SK-N-SH (cell line): ENCODE measurements at regions not wholly inside any gene's neighbourhood (a gene's known extent, or its start where the extent isn't known, plus 50 kb on each side); places are given as distances from the start of the nearest gene placed in this dataset.

ENCODE experiments used
- CTCF ChIA-PET: fragments of 300-600, 350-600 bp; formaldehyde crosslinking; extraction: SDS; loops from one replicate; lab custom pipeline; 2021; lab: Yijun Ruan, JAX
- POLR2A ChIA-PET: fragments of 350-600 bp; sonication (Branson Sonifier 250); formaldehyde crosslinking; extraction: SDS; loops from one replicate; lab custom pipeline; 2020; ENCODE audit warnings: antibody characterized with exemption, inconsistent platforms; lab: Yijun Ruan, JAX
- DNase-seq: peaks from one replicate; pipeline ENCODE4 v3.0.0; 2012
- H2AFZ ChIP-seq: fragments of 200-600 bp; sonication (generic); 2 replicates; pipeline ENCODE4 v1.8.1; 2016; ENCODE audit warnings: antibody characterized with exemption, mild to moderate bottlenecking, low read depth
- H3F3A ChIP-seq: fragments of 200-600 bp; sonication (generic); replicated peaks from 2 replicates; pipeline ENCODE3; 2016; ENCODE audit warnings: antibody characterized with exemption, mild to moderate bottlenecking; ENCODE audit not compliant: insufficient read depth
- H3K27ac ChIP-seq, 2 experiments: fragments of 200-500 bp in 1 of 2; fragments of 200-600 bp in 1 of 2; sonication (Bioruptor generic) in 1 of 2; sonication (generic), shearing (Covaris generic) in 1 of 2; 2 replicates each; pipeline versions ENCODE4 v1.5.1 to v1.6.1; 2014 to 2016; ENCODE audit warnings: low read depth in 2 of 2, inconsistent platforms in 1 of 2, low read length in 1 of 2, mild to moderate bottlenecking in 1 of 2, mixed read lengths in 1 of 2
- H3K27me3 ChIP-seq: fragments of 200-600 bp; sonication (generic), shearing (Covaris generic); 2 replicates; pipeline ENCODE4 v1.6.1; 2016; ENCODE audit warnings: mixed run types; ENCODE audit not compliant: insufficient read depth
- H3K36me3 ChIP-seq, 2 experiments: fragments of 200-500 bp in 1 of 2; fragments of 200-600 bp in 1 of 2; sonication (Bioruptor generic) in 1 of 2; sonication (generic) in 1 of 2; replicated peaks in 1 of 2; 2 replicates each; pipeline versions ENCODE3 to v1.5.1; 2014 to 2016; ENCODE audit warnings: low read length in 1 of 2, mild to moderate bottlenecking in 1 of 2; ENCODE audit not compliant: insufficient read depth in 2 of 2, control insufficient read depth in 1 of 2
- H3K4me1 ChIP-seq, 2 experiments: fragments of 200-500 bp in 1 of 2; fragments of 200-600 bp in 1 of 2; sonication (Bioruptor generic) in 1 of 2; sonication (generic), shearing (Covaris generic) in 1 of 2; 2 replicates each; pipeline versions ENCODE4 v1.5.1 to v1.6.1; 2014 to 2016; ENCODE audit warnings: low read depth in 1 of 2, low read length in 1 of 2, mixed run types in 1 of 2; ENCODE audit not compliant: insufficient read depth in 2 of 2, control insufficient read depth in 1 of 2
- H3K4me2 ChIP-seq: fragments of 200-600 bp; sonication (generic), shearing (Covaris generic); 2 replicates; pipeline ENCODE4 v1.6.1; 2017; ENCODE audit warnings: mixed run types
- H3K4me3 ChIP-seq, 2 experiments: fragments of 200-500 bp in 1 of 2; fragments of 200-600 bp in 1 of 2; sonication (Bioruptor generic) in 1 of 2; sonication (generic), shearing (Covaris generic) in 1 of 2; 2 replicates each; pipeline versions ENCODE4 v1.5.1 to v1.8.1; 2014 to 2016; ENCODE audit warnings: low read depth in 2 of 2, inconsistent platforms in 1 of 2, low read length in 1 of 2, mild to moderate bottlenecking in 1 of 2, mixed read lengths in 1 of 2, moderate library complexity in 1 of 2
- H3K79me2 ChIP-seq: fragments of 200-600 bp; sonication (generic); 2 replicates; pipeline ENCODE4 v1.8.1; 2017; ENCODE audit warnings: mild to moderate bottlenecking; ENCODE audit not compliant: insufficient read depth
- H3K9ac ChIP-seq: fragments of 200-600 bp; sonication (generic); 2 replicates; pipeline ENCODE4 v1.6.1; 2017; ENCODE audit warnings: mixed run types
- H3K9me2 ChIP-seq: fragments of 200-600 bp; sonication (generic); 2 replicates; pipeline ENCODE4 v1.6.1; 2017; ENCODE audit warnings: mixed run types
- H3K9me3 ChIP-seq: fragments of 200-600 bp; sonication (generic); 2 replicates; pipeline ENCODE4 v1.6.1; 2017; ENCODE audit warnings: mixed run types, mild to moderate bottlenecking, moderate library complexity
- H4K20me1 ChIP-seq: fragments of 200-600 bp; sonication (generic); 2 replicates; pipeline ENCODE4 v1.6.1; 2017; ENCODE audit warnings: mild to moderate bottlenecking, mixed run types; ENCODE audit not compliant: insufficient read depth
- CHD2 ChIP-seq: fragments of 150-350 bp; IDR thresholded peaks from 2 replicates; pipeline ENCODE4 v1.6.1; 2018; ENCODE audit warnings: low read length; ENCODE audit not compliant: partially characterized antibody
- EP300 ChIP-seq, 2 experiments: IDR thresholded peaks; 2 replicates each; pipeline versions ENCODE4 v1.4.0 to v1.6.1; 2012; ENCODE audit warnings: borderline replicate concordance in 1 of 2, low read depth in 1 of 2, low read length in 1 of 2
- EZH2phosphoT487 ChIP-seq: fragments of 200-600 bp; sonication (generic); IDR thresholded peaks from 2 replicates; pipeline ENCODE4 v1.6.1; 2017; ENCODE audit warnings: low read depth, mixed run types, mild to moderate bottlenecking, antibody characterized with exemption, moderate library complexity, borderline replicate concordance
- GATA2 ChIP-seq: sonication (generic); formaldehyde crosslinking; IDR thresholded peaks from 2 replicates; pipeline ENCODE4 v1.5.0; 2020; ENCODE audit warnings: mild to moderate bottlenecking, missing genetic modification reagents
- MXI1 ChIP-seq: IDR thresholded peaks from 2 replicates; pipeline ENCODE4 v1.6.1; 2012; ENCODE audit warnings: mild to moderate bottlenecking, low read depth, low read length, improper control_type of control experiment
- NFIC ChIP-seq: IDR thresholded peaks from 2 replicates; pipeline ENCODE4 v1.4.0; 2012; ENCODE audit warnings: borderline replicate concordance
- RAD21 ChIP-seq: IDR thresholded peaks from 2 replicates; pipeline ENCODE4 v1.6.1; 2012; ENCODE audit warnings: mild to moderate bottlenecking, low read length
- SIN3A ChIP-seq: IDR thresholded peaks from 2 replicates; pipeline ENCODE4 v1.6.1; 2012; ENCODE audit warnings: low read depth, mild to moderate bottlenecking, low read length, moderate library complexity, borderline replicate concordance
- SMC3 ChIP-seq: IDR thresholded peaks from 2 replicates; pipeline ENCODE4 v1.6.1; 2012; ENCODE audit warnings: low read depth, low read length, improper control_type of control experiment
- YY1 ChIP-seq: IDR thresholded peaks from 2 replicates; pipeline ENCODE4 v1.4.0; 2012; ENCODE audit warnings: low read depth, mild to moderate bottlenecking
- ZBTB33 ChIP-seq: IDR thresholded peaks from 2 replicates; pipeline ENCODE4 v1.4.0; 2012; ENCODE audit warnings: low read depth, borderline replicate concordance
- WGBS: methylation state at CpG from one replicate; pipeline ENCODE4 v1.1.6; 2017; ENCODE audit warnings: low lambda C conversion rate; 5-methylcytosine and 5-hydroxymethylcytosine counted together
- TF ChIP-seq, protein P1 (sequence below): fragments of 150-350 bp; IDR thresholded peaks from 2 replicates; pipeline ENCODE4 v1.6.1; 2017; ENCODE audit warnings: antibody characterized with exemption, low read length, low read depth, borderline replicate concordance

DNA sequence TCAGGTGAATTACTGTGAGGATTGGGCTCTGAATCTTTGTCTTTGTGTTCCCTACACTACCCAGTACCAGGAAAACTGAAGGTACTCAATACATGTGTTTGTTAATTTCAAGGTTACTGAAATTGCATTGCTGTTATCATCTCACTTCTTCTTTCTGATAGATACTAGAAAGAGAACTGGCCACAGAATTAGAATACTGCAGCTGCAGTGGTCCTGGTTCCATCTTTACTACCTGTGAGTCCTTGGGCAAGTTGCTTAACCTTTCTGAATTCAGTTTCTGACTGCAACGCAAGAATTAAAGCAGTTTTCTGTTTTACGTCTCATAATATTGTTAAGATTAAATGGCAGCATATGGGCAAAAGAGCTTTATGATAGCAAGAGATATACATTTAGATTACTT is 263.5 kb downstream of the LMO4 start (continued):
- TF ChIP-seq SIN3A (no peak), EP300 (IDR thresholded peaks at IDR 0.05; ENCODE audit: borderline replicate concordance in 1 of 2, low read depth in 1 of 2, low read length in 1 of 2) (no peak), CHD2 (no peak), MXI1 (no peak)

DNA sequence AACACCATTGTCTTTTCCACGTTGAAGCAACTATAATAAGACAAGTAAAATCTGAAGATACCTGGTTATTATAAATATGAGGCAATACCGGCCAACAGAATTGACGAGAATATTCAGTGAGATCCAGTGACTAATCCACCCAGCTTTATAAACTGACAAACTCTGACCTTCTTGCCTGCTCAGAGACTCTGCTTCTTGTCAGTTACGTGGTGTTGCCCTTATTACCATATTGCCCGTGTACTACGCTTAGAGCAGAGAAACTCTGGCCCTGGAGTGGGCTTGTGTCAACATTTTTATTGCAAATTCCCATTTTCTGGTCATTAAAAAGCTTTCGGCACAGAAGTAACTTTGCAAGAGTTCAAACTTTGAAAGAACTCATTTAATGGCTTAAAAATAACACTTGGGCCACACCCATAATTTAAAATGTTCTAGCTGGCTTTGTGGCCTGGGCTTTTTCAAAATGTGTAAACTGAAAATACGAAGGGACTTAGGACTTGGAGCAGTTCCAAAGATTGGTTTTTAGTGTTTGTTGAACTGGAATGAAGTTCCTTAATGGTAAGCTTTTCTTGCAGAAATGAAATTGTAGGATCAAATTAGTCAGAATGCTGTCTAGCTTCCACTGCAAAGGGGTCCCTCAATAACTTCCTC is 266.2 kb downstream of the LMO4 start:
- ChIA-PET CTCF (no interaction called here), POLR2A (no interaction called here)
- no peak for DNase-seq
- no peaks in the 10 kb centered on the region for H3F3A ChIP-seq
- H3K79me2 ChIP-seq: no peaks in the 10 kb centered on the region
- H3K9ac ChIP-seq: no peak overlapping the region
- TF ChIP-seq SMC3: no peak
- TF ChIP-seq RAD21: no peak
- no peak for TF ChIP-seq GATA2 (CRISPR knock-in tag)
- TF ChIP-seq, protein P1, sequence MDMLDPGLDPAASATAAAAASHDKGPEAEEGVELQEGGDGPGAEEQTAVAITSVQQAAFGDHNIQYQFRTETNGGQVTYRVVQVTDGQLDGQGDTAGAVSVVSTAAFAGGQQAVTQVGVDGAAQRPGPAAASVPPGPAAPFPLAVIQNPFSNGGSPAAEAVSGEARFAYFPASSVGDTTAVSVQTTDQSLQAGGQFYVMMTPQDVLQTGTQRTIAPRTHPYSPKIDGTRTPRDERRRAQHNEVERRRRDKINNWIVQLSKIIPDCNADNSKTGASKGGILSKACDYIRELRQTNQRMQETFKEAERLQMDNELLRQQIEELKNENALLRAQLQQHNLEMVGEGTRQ: no peak
- TF ChIP-seq ZBTB33: no peak
- TF ChIP-seq NFIC: no peak
- no peak for TF ChIP-seq EZH2phosphoT487
- TF ChIP-seq EP300 (IDR thresholded peaks at IDR 0.05; ENCODE audit: borderline replicate concordance in 1 of 2, low read depth in 1 of 2, low read length in 1 of 2): no peak
- H3K27me3 ChIP-seq: no peaks in the 10 kb centered on the region
- 76% methylated on average over 8 of the region's 8 CpGs for WGBS
- no peak overlapping the region for H3K4me3 ChIP-seq
- H2AFZ ChIP-seq: no peak overlapping the region
- no peak overlapping the region for H3K27ac ChIP-seq
- H3K4me1 ChIP-seq: no peaks in the 10 kb centered on the region
- H4K20me1 ChIP-seq: no peaks in the 10 kb centered on the region
- H3K36me3 ChIP-seq: no peaks in the 10 kb centered on the region
- H3K4me2 ChIP-seq: no peak overlapping the region
- no peaks in the 10 kb centered on the region for H3K9me3 ChIP-seq
- no peaks in the 10 kb centered on the region for H3K9me2 ChIP-seq

DNA sequence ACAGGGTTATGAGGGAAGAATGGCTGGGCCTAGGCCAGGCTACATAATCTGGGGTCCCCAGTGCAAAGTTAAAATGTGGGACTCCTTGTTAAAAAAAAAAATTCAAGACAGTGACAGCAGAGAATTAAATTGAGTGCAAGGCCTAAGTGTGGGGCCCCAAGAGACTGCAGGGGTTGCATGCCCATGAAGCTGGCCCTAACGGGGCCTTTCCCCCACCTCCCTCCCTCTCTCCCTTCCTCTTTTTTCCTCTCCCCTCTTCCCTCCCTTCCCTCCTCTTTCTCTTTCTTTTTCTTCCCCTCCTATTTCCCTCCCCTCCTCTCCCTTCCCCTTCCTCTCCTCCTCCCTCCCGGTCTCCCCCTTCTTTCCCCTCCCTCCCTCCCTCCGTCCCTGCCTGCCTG is 266.7 kb downstream of the LMO4 start:
- Histone ChIP-seq H4K20me1 (no peaks in the 10 kb centered on the region), H3K9me2 (no peaks in the 10 kb centered on the region), H3K36me3 (no peaks in the 10 kb centered on the region), H2AFZ (no peak overlapping the region), H3K9me3 (no peaks in the 10 kb centered on the region), H3K27ac (no peak overlapping the region), H3K4me3 (no peak overlapping the region), H3F3A (no peaks in the 10 kb centered on the region)
- POLR2A ChIA-PET: no interaction called here
- 64% methylated on average over 3 of the region's 3 CpGs for WGBS
- no peak for DNase-seq
- no peak for TF ChIP-seq YY1
- TF ChIP-seq, all 33 proteins: peak for 0
- H3K9ac ChIP-seq: no peak overlapping the region
- no peaks in the 10 kb centered on the region for H3K27me3 ChIP-seq
- CTCF ChIA-PET: no interaction called here
- H3K79me2 ChIP-seq: no peaks in the 10 kb centered on the region
- no peak overlapping the region for H3K4me2 ChIP-seq
- H3K4me1 ChIP-seq: no peaks in the 10 kb centered on the region
